ENCODE measurements at regions not wholly inside any gene's neighbourhood (a gene's known extent, or its start where the extent isn't known, plus 50 kb on each side); places are given as distances from the start of the nearest gene placed in this dataset.

GRCh38 chr4:136495851-136496250 lies 1036.4 kb downstream of the PCDH18 start:
- no peak overlapping the region for H3K27ac ChIP-seq
- no peaks in the 10 kb centered on the region for H3K36me3 ChIP-seq
- TF ChIP-seq, protein P1, sequence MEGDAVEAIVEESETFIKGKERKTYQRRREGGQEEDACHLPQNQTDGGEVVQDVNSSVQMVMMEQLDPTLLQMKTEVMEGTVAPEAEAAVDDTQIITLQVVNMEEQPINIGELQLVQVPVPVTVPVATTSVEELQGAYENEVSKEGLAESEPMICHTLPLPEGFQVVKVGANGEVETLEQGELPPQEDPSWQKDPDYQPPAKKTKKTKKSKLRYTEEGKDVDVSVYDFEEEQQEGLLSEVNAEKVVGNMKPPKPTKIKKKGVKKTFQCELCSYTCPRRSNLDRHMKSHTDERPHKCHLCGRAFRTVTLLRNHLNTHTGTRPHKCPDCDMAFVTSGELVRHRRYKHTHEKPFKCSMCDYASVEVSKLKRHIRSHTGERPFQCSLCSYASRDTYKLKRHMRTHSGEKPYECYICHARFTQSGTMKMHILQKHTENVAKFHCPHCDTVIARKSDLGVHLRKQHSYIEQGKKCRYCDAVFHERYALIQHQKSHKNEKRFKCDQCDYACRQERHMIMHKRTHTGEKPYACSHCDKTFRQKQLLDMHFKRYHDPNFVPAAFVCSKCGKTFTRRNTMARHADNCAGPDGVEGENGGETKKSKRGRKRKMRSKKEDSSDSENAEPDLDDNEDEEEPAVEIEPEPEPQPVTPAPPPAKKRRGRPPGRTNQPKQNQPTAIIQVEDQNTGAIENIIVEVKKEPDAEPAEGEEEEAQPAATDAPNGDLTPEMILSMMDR (IDR thresholded peaks at IDR 0.05) = no peak
- no peak for FAIRE-seq
- H3K27me3 ChIP-seq = no peaks in the 10 kb centered on the region
- ATAC-seq = no peak
- H3K9me3 ChIP-seq = no peaks in the 10 kb centered on the region
- DNase-seq = no peak
- no peak overlapping the region for H3K4me3 ChIP-seq
- intact Hi-C loops (cut with DNase I) = no loop called here
- H3K4me1 ChIP-seq = no peaks in the 10 kb centered on the region

GRCh38 chr4:136495076-136495475 lies 1037.2 kb downstream of the PCDH18 start:
- Histone ChIP-seq H3K27ac (no peak overlapping the region), H3K27me3 (no peaks in the 10 kb centered on the region), H3K9me3 (no peaks in the 10 kb centered on the region), H3K4me3 (no peak overlapping the region), H3K4me1 (no peaks in the 10 kb centered on the region), H3K36me3 (no peaks in the 10 kb centered on the region)
- intact Hi-C loops (cut with DNase I) = no loop called here
- TF ChIP-seq, protein P1 (IDR thresholded peaks at IDR 0.05) = no peak
- DNase-seq = no peak
- 45 to 57% methylated on average over 3 of the region's 3 CpGs for WGBS, 2 donors
- ATAC-seq = no peak
- no peak for FAIRE-seq

DNA sequence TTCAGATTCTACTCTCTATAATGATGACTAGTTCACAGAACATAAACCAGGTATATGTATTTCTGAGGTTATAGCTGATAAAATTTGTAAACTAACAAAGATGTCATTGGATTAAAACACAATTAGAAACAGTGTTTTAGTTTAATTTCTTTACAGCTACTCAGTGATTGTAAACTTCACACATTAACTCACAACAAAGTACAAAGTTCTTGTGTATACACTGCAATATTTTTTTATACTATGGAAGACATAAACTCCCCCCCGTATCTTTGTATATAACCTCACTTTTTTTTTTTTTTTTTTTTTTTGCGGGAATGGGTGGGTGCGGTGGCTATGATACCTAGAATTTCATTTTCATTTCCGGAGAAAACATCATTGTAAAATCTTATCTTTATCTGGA lies 1043.2 kb downstream of the PCDH18 start:
- DNase-seq = no peak
- intact Hi-C loops (cut with DNase I) = no loop called here
- H3K9me3 ChIP-seq = no peaks in the 10 kb centered on the region
- H3K4me3 ChIP-seq = no peak overlapping the region
- no peaks in the 10 kb centered on the region for H3K27me3 ChIP-seq
- H3K36me3 ChIP-seq = no peaks in the 10 kb centered on the region
- H3K4me1 ChIP-seq = no peaks in the 10 kb centered on the region
- 67 to 70% methylated on average over 4 of the region's 4 CpGs for WGBS, 2 donors
- H3K27ac ChIP-seq = no peak overlapping the region
- ATAC-seq = no peak
- TF ChIP-seq, protein P1 (IDR thresholded peaks at IDR 0.05) = no peak
- FAIRE-seq = no peak

DNA sequence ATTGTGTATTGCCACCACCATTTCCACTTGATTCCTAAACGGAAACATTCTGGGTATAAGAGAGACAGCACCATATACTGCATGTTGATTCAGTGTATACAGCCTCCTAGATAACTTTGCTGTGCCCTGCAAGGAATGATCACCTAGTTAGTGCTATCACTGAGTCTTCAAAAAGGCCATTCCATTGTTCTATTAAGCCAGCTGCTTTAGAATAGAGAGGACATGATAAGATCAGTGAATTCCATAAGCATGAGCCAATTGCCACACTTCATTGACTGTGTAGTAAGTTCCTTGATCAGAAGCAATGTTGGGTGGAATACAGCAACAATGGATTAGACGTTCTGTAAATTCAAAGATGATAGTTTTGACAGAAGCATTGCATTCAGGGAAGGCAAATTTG lies 1047.3 kb downstream of the PCDH18 start:
- intact Hi-C loops (cut with DNase I) = no loop called here

GRCh38 chr4:136476753-136477152 lies 1055.5 kb downstream of the PCDH18 start:
- Histone ChIP-seq H3K36me3 (no peaks in the 10 kb centered on the region), H3K9me3 (no peaks in the 10 kb centered on the region), H3K27me3 (no peaks in the 10 kb centered on the region), H3K4me3 (no peak overlapping the region), H3K4me1 (no peaks in the 10 kb centered on the region), H3K27ac (no peak overlapping the region)
- 52 to 63% methylated on average over 1 of the region's 1 CpG for WGBS, 2 donors
- no peak for FAIRE-seq
- DNase-seq = no peak
- no peak for ATAC-seq
- TF ChIP-seq, protein P1 (IDR thresholded peaks at IDR 0.05) = no peak
- intact Hi-C loops (cut with DNase I) = no loop called here

More for the DNA sequence above, 1047.3 kb downstream of the PCDH18 start:
- DNase-seq = no peak
- TF ChIP-seq, protein P1 (IDR thresholded peaks at IDR 0.05) = no peak
- Histone ChIP-seq H3K36me3 (no peaks in the 10 kb centered on the region), H3K9me3 (no peaks in the 10 kb centered on the region), H3K4me3 (no peak overlapping the region), H3K27ac (no peak overlapping the region), H3K4me1 (no peaks in the 10 kb centered on the region), H3K27me3 (no peaks in the 10 kb centered on the region)
- 35 to 46% methylated on average over 2 of the region's 2 CpGs for WGBS, 2 donors
- no peak for ATAC-seq
- FAIRE-seq = no peak
